AG04449 (cell line): ENCODE measurements at regions not wholly inside any gene's neighbourhood (a gene's known extent, or its start where the extent isn't known, plus 50 kb on each side); places are given as distances from the start of the nearest gene placed in this dataset.

Experiments used
- CTCF ChIA-PET: fragments of 350-600 bp; formaldehyde crosslinking; extraction: SDS; loops from one replicate; lab custom pipeline; 2021; ENCODE audit warnings: antibody characterized with exemption; lab: Yijun Ruan, JAX
- POLR2A ChIA-PET: fragments of 400-600, 350-600 bp; formaldehyde crosslinking; extraction: SDS; loops from one replicate; lab custom pipeline; 2020; ENCODE audit warnings: antibody characterized with exemption, inconsistent platforms; lab: Yijun Ruan, JAX
- DNase-seq: peaks from one replicate; pipeline ENCODE4 v3.0.0-alpha.2; 2010; ENCODE audit warnings: low read depth, low spot score
- H3K4me3 ChIP-seq: 2 replicates; pipeline ENCODE4 v1.5.1; 2011; ENCODE audit warnings: low read depth, mild to moderate bottlenecking, control low read depth, low read length
- TF ChIP-seq, protein P1 (sequence below): IDR thresholded peaks from one replicate; pipeline ENCODE4 v1.5.1; 2011; ENCODE audit warnings: mild to moderate bottlenecking, moderate library complexity, low read length, control low read depth, inconsistent platforms; ENCODE audit not compliant: insufficient read depth; ENCODE audit errors: missing control alignments

DNA sequence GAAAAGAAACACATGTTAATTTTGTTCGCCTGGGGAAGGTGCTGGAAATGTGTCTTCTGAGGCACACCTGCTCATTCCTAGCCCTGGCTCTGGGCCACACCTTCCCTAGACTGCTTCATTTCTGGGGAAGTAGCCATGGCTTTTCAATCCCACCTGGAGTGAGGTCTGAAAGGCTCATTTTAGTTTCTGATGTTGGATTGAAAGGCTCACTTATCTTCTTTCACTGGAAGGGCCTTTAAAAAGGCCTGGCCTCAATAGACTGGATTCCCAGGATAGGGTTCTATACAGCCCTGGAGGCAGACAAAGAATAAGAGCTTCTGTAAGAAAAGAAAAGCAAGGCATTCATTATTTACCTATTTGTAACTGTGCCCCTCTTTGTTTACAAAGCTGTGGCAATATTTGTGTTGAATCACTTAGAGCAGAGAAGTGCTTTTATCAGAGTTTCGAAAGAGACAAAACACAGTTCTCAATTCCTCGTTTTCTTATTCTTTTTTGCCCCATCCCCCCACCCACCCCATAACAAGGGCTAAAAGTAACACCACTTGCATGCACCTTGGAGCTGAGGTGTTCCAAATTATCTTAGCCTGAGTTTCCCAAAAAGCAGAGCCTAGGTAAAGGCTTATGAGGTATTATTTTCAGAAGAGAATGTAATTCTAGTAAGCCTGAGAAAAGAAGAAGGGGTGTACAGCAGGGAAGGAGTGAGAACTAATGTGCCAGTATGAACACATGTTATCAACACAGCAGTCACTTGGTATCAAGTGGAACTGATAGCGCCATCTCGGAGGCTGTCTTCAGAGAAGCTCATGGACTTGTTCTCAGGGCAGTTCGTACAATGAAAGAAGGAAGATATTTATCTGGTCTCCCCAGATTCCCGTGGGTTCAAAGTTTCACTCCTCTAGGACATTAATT is 413.1 kb downstream of the KCTD16 start:
- TF ChIP-seq, protein P1, sequence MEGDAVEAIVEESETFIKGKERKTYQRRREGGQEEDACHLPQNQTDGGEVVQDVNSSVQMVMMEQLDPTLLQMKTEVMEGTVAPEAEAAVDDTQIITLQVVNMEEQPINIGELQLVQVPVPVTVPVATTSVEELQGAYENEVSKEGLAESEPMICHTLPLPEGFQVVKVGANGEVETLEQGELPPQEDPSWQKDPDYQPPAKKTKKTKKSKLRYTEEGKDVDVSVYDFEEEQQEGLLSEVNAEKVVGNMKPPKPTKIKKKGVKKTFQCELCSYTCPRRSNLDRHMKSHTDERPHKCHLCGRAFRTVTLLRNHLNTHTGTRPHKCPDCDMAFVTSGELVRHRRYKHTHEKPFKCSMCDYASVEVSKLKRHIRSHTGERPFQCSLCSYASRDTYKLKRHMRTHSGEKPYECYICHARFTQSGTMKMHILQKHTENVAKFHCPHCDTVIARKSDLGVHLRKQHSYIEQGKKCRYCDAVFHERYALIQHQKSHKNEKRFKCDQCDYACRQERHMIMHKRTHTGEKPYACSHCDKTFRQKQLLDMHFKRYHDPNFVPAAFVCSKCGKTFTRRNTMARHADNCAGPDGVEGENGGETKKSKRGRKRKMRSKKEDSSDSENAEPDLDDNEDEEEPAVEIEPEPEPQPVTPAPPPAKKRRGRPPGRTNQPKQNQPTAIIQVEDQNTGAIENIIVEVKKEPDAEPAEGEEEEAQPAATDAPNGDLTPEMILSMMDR: no peak
- no peak for DNase-seq
- ChIA-PET POLR2A (no interaction called here), CTCF (no interaction called here)
- no peak overlapping the region for H3K4me3 ChIP-seq

DNA sequence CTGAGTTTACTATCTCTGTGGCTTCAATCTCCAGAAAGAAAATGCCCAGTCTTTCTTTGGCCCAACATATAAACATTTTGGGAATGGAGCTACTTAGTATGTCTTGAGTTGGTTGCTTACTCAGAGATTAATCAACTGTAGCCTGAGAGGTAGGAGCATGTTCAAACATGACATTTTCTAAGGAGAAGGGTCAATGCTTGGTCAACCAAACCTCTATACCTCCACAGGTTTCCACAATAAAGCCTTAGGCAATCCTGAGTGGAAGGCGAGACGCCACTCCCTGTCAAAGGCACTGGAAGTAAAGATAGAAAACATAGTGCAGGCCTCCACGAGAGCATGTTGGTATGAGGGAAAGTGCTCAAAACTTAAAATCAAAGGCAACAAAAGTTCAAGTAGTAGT is 411.4 kb downstream of the KCTD16 start:
- TF ChIP-seq, protein P1: no peak
- ChIA-PET POLR2A (no interaction called here), CTCF (no interaction called here)
- no peak for DNase-seq
- no peak overlapping the region for H3K4me3 ChIP-seq

DNA sequence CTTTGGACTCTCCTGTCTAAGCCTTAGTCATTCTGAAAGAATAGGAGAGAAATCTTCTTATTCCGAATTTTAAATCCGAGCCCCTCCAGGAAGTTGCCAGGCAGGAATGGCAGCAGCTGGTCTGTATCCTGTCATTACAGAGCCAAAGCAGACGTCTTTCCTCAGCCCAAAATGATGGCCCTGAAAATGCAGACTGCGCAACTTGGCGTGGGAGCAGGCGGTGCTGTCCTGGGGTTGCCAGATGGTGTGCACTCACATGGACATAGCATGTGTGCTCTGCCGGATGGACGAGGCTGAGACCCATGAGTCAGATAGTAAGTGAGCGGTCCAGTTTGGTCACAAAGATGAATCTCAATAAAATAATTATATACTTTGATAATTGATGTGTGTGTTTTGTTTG is 410.4 kb downstream of the KCTD16 start:
- ChIA-PET CTCF (no interaction called here), POLR2A (no interaction called here)
- DNase-seq: no peak
- no peak overlapping the region for H3K4me3 ChIP-seq
- TF ChIP-seq, protein P1: no peak

DNA sequence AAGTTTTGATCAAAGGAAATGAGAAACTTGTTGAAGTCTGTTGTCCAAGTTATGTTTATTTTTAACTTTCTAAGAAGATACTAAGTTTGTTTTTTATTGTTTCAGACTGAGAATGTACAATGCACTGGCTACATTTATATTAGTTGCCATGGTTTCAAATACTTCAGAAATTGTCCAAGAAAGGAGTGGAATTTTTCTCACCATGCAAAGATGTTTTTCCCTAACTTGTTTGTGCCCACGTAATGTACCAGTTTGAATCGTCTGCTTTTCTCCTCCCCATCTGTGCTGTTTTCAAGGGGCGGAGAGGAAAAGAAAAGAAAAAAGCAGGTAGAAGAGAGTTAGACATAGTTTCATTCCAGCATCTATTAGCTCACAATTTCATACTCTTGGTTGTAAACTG is 407.0 kb downstream of the KCTD16 start:
- TF ChIP-seq, protein P1: no peak
- no peak for DNase-seq
- no peak overlapping the region for H3K4me3 ChIP-seq
- ChIA-PET POLR2A (no interaction called here), CTCF (no interaction called here)

DNA sequence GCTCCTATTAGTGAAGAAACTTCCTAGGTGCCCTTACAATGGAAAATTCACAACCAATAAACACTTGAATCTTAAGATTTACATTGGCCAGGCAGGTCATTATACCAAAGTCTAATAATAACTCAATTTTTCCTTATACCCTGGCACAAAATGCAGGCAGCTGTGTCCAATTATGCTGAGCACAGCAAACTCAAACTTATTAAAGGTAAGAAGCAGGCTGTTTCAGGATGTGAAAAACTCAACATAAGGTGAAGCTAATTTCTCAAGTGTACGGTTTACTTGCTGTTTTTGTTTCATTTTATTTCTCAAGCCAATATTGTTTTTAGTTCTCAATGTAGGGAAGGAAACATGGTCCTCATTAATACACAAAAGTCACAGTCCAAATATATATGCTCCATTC is 405.1 kb downstream of the KCTD16 start:
- H3K4me3 ChIP-seq: no peak overlapping the region
- TF ChIP-seq, protein P1: no peak
- no peak for DNase-seq
- POLR2A ChIA-PET: no interaction called here
- CTCF ChIA-PET: no interaction called here

DNA sequence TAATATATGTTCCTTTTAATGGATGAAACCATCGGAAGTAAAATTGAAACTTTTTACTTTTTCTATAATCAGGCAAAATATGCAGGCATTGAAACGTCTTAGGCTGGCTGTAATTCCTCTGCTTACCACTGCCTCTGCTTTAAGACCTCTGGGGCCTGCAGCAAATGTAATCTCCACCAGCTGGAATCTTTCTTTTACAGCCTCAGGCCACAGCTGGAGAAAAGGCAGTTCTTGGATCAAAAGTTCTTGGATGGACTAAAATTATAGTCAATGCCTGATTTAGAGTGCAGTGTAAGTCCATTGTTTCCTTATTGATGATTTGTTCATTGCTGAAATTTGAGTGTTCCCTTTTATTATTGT is 396.7 kb downstream of the KCTD16 start:
- CTCF ChIA-PET: no interaction called here
- POLR2A ChIA-PET: interaction anchor here (0.6 kb wide), 1 partner anchor 48 kb away, joined by 3 read pairs; no protein-coding TSS in a partner anchor
- TF ChIP-seq, protein P1: no peak
- DNase-seq: no peak
- H3K4me3 ChIP-seq: no peak overlapping the region
